ENCODE measurements at regions not wholly inside any gene's neighbourhood (a gene's known extent, or its start where the extent isn't known, plus 50 kb on each side); places are given as distances from the start of the nearest gene placed in this dataset.

DNA sequence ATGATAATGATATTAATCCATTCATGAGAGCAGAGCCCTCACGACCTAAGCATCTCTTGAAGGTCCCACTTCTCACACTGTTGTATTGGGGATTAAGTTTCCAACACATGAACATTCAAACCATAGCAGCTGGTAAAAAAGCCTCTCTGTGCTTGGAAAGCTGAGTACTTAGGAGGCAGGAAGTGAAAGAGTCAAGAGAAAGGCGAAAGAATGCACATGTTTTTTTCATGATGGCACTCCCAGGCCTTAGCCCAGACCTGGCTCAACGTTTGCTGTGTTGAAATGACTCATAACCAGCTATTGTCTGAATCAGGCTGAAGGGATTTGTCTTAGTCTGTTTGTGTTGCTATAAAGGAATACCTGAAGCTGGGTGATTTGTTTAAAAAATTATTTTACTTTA, 84.4 kb upstream of the RGMA start (continued):
- TF ChIP-seq, protein P1, sequence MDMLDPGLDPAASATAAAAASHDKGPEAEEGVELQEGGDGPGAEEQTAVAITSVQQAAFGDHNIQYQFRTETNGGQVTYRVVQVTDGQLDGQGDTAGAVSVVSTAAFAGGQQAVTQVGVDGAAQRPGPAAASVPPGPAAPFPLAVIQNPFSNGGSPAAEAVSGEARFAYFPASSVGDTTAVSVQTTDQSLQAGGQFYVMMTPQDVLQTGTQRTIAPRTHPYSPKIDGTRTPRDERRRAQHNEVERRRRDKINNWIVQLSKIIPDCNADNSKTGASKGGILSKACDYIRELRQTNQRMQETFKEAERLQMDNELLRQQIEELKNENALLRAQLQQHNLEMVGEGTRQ (CRISPR knock-in tag; IDR thresholded peaks at IDR 0.05), result no peak
- TF ChIP-seq MYBL2 (CRISPR knock-in tag; IDR thresholded peaks at IDR 0.05), result no peak
- TF ChIP-seq, protein P2, sequence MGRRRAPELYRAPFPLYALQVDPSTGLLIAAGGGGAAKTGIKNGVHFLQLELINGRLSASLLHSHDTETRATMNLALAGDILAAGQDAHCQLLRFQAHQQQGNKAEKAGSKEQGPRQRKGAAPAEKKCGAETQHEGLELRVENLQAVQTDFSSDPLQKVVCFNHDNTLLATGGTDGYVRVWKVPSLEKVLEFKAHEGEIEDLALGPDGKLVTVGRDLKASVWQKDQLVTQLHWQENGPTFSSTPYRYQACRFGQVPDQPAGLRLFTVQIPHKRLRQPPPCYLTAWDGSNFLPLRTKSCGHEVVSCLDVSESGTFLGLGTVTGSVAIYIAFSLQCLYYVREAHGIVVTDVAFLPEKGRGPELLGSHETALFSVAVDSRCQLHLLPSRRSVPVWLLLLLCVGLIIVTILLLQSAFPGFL (CRISPR knock-in tag; IDR thresholded peaks at IDR 0.05; ENCODE audit: borderline replicate concordance), result no peak
- TF ChIP-seq ELF4 (CRISPR knock-in tag; IDR thresholded peaks at IDR 0.05; ENCODE audit: low read depth), result no peak
- TF ChIP-seq, protein P3, sequence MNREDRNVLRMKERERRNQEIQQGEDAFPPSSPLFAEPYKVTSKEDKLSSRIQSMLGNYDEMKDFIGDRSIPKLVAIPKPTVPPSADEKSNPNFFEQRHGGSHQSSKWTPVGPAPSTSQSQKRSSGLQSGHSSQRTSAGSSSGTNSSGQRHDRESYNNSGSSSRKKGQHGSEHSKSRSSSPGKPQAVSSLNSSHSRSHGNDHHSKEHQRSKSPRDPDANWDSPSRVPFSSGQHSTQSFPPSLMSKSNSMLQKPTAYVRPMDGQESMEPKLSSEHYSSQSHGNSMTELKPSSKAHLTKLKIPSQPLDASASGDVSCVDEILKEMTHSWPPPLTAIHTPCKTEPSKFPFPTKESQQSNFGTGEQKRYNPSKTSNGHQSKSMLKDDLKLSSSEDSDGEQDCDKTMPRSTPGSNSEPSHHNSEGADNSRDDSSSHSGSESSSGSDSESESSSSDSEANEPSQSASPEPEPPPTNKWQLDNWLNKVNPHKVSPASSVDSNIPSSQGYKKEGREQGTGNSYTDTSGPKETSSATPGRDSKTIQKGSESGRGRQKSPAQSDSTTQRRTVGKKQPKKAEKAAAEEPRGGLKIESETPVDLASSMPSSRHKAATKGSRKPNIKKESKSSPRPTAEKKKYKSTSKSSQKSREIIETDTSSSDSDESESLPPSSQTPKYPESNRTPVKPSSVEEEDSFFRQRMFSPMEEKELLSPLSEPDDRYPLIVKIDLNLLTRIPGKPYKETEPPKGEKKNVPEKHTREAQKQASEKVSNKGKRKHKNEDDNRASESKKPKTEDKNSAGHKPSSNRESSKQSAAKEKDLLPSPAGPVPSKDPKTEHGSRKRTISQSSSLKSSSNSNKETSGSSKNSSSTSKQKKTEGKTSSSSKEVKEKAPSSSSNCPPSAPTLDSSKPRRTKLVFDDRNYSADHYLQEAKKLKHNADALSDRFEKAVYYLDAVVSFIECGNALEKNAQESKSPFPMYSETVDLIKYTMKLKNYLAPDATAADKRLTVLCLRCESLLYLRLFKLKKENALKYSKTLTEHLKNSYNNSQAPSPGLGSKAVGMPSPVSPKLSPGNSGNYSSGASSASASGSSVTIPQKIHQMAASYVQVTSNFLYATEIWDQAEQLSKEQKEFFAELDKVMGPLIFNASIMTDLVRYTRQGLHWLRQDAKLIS (CRISPR knock-in tag; IDR thresholded peaks at IDR 0.05; ENCODE audit: borderline replicate concordance), result no peak
- TF ChIP-seq, protein P4, sequence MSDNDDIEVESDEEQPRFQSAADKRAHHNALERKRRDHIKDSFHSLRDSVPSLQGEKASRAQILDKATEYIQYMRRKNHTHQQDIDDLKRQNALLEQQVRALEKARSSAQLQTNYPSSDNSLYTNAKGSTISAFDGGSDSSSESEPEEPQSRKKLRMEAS (CRISPR knock-in tag; IDR thresholded peaks at IDR 0.05), result no peak
- no peak for TF ChIP-seq ZNF219 (CRISPR knock-in tag; IDR thresholded peaks at IDR 0.05; ENCODE audit: borderline replicate concordance)
- TF ChIP-seq, protein P5, sequence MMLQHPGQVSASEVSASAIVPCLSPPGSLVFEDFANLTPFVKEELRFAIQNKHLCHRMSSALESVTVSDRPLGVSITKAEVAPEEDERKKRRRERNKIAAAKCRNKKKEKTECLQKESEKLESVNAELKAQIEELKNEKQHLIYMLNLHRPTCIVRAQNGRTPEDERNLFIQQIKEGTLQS (CRISPR knock-in tag; conservative IDR thresholded peaks at IDR 0.05), result no peak
- no peak for TF ChIP-seq SP1 (CRISPR knock-in tag; conservative IDR thresholded peaks at IDR 0.05)
- TF ChIP-seq, protein P6, sequence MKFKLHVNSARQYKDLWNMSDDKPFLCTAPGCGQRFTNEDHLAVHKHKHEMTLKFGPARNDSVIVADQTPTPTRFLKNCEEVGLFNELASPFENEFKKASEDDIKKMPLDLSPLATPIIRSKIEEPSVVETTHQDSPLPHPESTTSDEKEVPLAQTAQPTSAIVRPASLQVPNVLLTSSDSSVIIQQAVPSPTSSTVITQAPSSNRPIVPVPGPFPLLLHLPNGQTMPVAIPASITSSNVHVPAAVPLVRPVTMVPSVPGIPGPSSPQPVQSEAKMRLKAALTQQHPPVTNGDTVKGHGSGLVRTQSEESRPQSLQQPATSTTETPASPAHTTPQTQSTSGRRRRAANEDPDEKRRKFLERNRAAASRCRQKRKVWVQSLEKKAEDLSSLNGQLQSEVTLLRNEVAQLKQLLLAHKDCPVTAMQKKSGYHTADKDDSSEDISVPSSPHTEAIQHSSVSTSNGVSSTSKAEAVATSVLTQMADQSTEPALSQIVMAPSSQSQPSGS (CRISPR knock-in tag; IDR thresholded peaks at IDR 0.05; ENCODE audit: borderline replicate concordance, low read depth), result no peak

DNA sequence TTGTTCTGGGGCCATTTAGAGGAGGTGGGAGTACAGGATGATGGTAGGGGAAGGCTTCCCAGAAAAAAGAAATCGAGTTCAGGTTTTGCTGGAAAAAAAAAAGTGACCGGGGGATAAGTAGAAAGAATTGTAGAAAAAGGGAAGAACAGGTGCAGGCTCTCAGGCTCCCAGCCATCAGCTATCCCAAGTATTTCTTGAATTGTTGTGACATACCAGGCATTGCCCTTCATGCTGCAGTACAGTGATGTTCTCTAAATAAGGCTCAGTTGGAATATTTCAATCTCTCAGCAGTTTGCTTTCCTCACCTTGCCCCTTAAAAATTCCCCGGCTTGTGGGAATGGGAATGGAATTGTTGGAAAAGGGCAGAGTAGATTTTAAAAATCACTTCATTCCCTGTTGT, 82.5 kb upstream of the RGMA start:
- POLR2A ChIA-PET, result no interaction called here
- Mint-ChIP-seq H3K27me3 (ENCODE audit: low read depth) (peaks cover 21% of the 10 kb centered on the region), H3K9me3 (peaks cover 21% of the 10 kb centered on the region), H3K4me1 (peaks cover 6% of the 10 kb centered on the region), H3K4me3 (no peak overlapping the region), H3K27ac (no peak overlapping the region), H3K36me3 (peaks cover 14% of the 10 kb centered on the region)
- no peak for ATAC-seq
- DNase-seq (ENCODE audit: low spot score), result no peak
- CTCF ChIA-PET, result interaction anchor here (1.3 to 1.6 kb wide), 2 partner anchors 9 to 162 kb away, joined by 4 to 5 read pairs; no protein-coding TSS in a partner anchor
- no peak for TF ChIP-seq MYBL2 (CRISPR knock-in tag; IDR thresholded peaks at IDR 0.05)

DNA sequence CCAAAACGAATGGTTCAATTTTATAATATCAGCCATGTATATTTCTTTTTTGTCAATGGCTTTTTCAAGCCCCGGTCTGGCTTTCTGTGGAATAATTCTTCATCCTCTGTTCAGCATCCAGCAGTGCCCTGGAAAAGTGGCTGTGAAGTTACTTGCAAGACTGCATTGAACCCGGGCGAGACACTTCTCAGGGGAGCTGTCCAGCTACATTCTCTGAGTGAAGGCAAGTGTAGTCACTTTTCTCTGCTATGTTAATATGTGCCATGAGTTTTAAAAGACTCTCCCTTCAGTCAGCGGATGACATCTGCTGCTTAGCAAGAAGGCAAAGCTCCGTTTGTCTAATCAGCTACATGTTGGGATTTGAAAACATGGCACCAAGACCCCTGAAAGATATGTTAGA, 81.3 kb upstream of the RGMA start:
- ATAC-seq, result no peak
- TF ChIP-seq MYBL2 (CRISPR knock-in tag; IDR thresholded peaks at IDR 0.05), result no peak
- TF ChIP-seq, protein P4 (CRISPR knock-in tag; IDR thresholded peaks at IDR 0.05), result no peak
- no peak for TF ChIP-seq ZNF219 (CRISPR knock-in tag; IDR thresholded peaks at IDR 0.05; ENCODE audit: borderline replicate concordance)
- TF ChIP-seq GABPB1 (CRISPR knock-in tag; IDR thresholded peaks at IDR 0.05), result no peak
- CTCF ChIA-PET, result interaction anchor here (1.3 to 1.6 kb wide), 2 partner anchors 8 to 164 kb away, joined by 4 to 5 read pairs; no protein-coding TSS in a partner anchor
- Mint-ChIP-seq H3K36me3 (peaks cover 14% of the 10 kb centered on the region), H3K9me3 (peaks cover 21% of the 10 kb centered on the region), H3K4me1 (0 out of 2 replicates have a peak, but pooled peaks cover 3% of the 10 kb centered on the region), H3K27ac (no peak overlapping the region), H3K27me3 (ENCODE audit: low read depth) (peaks cover 18% of the 10 kb centered on the region), H3K4me3 (no peak overlapping the region)
- POLR2A ChIA-PET, result no interaction called here
- DNase-seq (ENCODE audit: low spot score), result no peak
